Caki2 (cell line): ENCODE measurements at regions not wholly inside any gene's neighbourhood (a gene's known extent, or its start where the extent isn't known, plus 50 kb on each side); places are given as distances from the start of the nearest gene placed in this dataset.
"Not testable (repeated sequence)": the region's sequence is repeated elsewhere in the genome, so short reads cannot be mapped to it uniquely, and the experiment has no call there.

Source experiments
- DNase-seq: peaks from one replicate; pipeline ENCODE4 v3.0.0-alpha.2; 2015; ENCODE audit warnings: low read depth
- in situ Hi-C: cut with HindIII; loops from 2 replicates; pipeline ENCODE4 v1.10.0; 2016; ENCODE audit warnings: low sequenced_read_pairs, low pct_unique_long_range_greater_than_20kb, mixed read lengths

DNA sequence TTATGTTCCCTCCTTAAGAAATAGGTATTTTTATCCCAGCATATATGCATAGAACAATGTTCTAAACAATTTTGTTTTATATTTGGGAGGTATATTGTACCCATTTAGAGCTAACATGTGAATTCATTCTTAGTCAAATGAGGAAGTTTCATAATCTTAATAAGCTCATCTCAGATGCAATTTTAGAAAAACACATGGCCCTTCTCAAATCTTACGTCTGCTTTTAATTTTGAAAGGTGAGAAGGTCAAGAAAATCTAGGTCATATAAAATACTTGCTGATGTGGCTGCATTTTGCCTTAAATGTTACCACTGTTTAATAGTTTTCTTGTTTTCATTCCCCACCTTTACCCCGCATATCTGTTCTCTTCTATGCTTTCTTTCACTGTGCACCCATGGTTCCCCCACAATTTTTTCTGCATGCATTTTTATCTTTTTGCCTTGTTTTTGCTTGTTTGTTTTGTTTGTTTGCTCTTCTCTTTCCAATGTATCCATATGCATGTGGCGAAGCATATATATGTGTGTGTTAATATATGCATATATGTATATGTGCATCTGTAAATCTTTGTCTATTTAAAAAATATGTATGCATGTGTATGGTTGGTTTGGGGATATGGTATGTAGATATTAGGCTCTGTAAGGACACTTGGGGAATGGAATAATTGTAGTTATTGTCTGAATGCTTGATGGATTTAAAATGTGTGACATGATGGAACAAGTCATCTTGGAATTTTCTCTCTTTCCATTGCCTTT lies 317.1 kb downstream of the BCAT1 start:
- in situ Hi-C loops = no loop called here
- no peak for DNase-seq

DNA sequence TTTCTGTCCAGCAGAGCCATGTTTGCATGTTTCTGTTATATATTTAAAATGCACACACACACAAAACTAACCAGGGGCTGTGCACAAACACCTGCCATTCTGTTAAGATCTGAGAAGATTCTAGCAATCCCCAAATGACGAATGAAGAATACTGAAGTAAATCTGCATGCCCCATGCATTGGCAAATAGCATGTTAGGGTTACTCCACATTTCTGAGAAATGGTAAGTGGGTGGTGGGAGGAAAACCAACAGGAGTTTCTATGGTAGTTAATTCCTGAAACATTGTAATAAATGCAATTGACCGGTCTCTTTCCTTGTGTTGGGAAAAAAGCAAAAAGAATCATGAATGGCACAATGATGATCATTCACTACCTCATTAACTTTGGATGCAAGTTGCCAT lies 318.0 kb downstream of the BCAT1 start:
- in situ Hi-C loops = no loop called here
- DNase-seq = no peak

DNA sequence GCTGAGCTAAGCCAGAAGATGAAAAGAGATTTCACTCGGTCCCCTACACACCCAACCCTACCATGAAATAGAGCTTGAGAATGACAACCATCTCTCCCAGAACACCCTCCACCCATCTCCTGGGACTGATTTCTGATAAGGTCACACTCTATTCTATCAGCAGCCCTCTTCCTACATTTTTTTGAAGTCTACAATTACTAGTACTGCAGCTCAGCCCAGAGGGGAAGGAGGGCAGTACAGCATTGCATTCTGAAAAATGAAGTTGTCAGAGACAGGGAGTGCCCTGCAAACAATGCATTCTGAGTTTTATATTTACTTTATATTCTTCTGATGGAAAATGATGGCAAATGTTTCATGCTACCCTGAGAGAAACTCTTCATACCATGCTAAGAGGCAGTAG lies 318.5 kb downstream of the BCAT1 start:
- in situ Hi-C loops = no loop called here
- no peak for DNase-seq

DNA sequence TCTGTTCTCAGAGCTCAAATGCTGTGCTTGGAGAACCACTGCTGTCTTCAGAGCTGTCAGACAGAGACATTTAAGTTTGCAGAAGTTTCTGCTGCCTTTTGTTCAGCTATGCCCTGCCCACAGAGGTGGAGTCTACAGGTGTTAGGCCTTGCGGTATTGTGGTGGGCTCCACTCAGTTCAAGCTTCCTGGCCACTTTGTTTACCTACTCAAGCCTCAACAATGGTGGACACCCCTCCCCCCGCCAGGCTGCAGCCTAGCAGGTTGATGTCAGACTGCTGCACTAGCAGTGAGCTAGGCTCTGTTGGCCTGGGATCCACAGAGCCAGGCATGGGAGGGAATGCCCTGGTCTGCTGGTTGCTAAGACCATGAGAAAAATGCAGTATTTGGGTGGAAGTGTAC lies 323.8 kb downstream of the BCAT1 start:
- no peak for DNase-seq
- in situ Hi-C loops = no loop called here

DNA sequence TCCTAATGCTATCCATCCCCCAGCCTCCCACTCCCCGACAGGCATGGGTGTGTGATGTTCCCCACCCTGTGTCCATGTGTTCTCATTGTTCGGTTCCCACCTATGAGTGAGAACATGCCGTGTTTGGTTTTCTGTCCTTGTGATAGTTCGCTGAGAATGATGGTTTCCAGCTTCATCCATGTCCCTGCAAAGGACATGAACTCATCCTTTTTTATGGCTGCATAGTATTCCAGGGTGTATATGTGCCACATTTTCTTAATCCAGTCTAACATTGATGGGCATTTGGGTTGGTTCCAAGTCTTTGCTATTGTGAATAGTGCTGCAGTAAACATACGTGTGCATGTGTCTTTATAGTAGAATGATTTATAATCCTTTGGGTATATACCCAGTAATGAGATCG lies 328.9 kb downstream of the BCAT1 start:
- DNase-seq, in situ Hi-C loops: not testable (repeated sequence)

DNA sequence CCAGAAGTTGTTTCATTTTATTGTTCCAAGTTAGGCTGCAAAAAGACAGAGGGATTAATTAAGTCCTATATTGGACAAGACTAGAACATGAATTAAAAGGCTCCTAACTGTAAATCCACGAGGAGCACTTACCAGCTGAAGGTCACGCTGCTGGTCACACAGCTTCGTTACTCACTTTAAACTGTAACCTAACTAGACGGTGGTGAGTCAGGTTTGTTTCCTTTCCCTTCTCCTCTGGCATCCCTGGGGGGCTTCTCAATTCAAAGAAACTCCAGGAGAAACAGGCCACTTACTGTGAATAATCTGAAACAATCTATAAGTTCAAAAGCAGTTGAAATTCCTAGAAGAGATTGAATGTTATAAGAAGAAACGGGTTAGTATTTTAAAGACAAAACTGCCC lies 331.4 kb downstream of the BCAT1 start:
- in situ Hi-C loops = no loop called here
- DNase-seq = no peak

DNA sequence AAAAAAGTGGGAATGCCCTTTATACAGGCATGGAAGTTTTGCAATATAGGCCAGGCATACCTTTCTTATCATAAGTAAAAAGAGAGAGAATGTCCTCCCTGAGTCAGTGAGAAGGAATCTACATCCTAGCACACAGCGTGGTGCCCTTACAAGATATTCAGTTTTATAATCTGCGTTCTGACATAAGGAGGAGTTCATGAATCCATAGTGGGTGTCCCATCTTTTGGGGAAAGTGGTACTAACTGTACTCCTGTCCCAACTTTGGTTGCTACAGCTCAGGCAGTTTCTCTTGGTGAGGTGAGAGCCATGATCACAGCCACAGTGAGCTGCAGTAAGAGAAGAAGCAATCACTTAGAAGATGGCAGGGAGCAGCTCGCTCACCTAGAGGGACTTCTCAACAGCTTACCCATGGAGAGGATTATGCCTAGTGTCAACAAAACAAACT lies 332.9 kb downstream of the BCAT1 start:
- in situ Hi-C loops = no loop called here

DNA sequence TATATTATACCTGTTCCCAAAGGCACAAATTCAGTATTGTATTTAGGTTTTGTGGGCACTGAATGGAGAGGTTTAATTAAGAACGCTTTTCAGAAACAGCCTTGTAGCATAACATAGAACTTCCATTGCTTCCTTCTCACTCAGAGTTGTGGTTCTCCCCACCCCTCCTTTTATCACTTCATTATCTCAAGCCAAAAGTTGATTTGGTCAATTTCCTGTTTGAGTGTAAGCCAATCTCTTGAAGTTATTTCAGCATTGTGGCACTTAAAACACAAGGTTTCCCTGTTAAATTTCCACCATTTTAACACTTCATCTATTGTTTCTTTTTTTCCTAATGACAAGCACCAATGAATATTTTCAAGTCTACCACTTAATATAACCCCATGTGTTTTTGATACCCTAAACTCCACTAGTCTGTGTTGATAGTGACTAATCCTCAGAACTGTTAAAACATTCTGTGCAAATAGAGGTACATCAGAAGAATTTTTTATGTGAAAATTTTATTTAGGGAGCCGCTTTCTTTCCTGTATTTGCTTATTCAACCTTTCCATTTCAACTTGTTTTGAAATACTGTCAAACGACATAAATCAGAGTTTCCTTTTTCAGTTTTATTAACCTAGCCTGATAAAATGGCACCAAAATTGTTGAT lies 340.1 kb downstream of the BCAT1 start:
- no peak for DNase-seq
- in situ Hi-C loops = no loop called here

More for the DNA sequence above, 332.9 kb downstream of the BCAT1 start:
- DNase-seq = no peak

DNA sequence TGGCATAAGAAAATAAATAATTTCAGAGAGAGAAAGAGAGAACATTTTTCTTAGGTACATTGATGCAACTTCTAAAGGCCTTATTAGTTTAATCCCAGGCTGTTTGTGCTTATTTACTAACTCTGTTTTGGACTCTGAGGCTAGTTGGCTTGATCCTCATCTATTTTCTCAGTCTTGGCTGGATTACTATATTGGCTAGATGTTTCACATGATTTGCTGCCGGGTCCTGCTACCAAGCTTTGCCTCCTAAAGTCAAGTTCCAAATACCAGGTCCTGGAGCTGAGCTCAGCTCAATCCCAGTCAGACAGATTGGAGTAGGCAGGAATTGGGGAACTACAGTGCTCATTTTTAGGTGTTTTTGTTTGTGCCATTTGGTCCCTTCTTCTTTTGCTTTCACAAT lies 340.8 kb downstream of the BCAT1 start:
- DNase-seq = no peak

DNA sequence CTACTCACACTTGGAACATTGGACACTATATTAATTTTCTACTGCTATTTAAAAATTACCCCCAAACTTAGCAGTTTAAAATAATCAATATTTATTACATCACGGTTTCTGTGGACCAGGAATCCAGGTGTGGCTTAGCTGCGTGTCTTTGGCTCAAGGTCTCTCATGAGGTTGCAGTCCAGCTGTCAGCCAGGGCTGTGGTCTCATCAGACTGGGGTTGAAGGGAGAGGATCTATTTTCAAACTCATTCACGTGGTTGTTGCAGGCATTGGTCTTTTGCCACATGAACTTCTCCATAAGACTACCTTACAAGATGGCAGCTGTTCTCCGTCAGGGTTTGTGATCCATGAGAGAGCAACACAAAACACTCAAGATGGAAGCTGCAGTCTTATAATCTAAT lies 343.0 kb downstream of the BCAT1 start:
- DNase-seq = no peak
- in situ Hi-C loops = no loop called here

More for the DNA sequence above, 340.8 kb downstream of the BCAT1 start:
- in situ Hi-C loops = no loop called here

DNA sequence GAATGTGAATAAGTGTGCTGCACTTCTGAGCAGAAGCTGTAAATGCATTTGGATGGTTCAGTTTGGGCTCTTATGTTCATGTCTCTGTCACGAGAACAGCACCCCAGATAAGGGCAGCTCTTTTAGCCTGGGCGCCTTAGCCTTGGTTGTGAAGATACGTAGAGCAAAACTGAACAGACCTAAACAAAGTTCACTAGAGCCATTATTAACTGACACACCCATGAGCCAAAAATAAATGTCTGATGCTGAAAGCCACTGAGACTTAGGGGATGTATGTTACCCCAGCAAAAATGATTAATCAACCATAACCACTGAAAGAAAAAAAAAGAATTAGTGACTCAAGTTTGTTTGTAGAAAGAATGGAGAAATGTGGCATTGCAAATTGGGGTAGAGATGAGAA lies 343.4 kb downstream of the BCAT1 start:
- DNase-seq = no peak
- in situ Hi-C loops = no loop called here

DNA sequence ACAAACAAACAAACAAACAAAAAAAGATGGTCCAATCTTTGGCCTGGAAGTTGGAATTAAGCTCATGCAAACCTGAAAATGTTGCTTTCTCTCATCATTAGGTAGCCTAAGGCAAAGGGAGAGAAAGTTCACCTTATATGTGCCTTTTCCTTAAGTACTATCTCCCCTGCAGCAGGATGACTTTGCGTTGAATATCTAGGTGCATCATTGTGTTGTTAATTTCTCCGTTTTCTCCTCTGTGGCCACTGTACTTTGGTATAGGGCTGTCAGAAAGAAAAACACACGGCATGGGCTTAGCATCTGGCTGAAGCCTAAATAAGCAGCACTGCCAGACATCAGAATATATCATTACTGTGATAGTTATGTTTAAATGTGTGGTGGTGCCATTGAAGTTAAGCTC lies 345.5 kb downstream of the BCAT1 start:
- no peak for DNase-seq

DNA sequence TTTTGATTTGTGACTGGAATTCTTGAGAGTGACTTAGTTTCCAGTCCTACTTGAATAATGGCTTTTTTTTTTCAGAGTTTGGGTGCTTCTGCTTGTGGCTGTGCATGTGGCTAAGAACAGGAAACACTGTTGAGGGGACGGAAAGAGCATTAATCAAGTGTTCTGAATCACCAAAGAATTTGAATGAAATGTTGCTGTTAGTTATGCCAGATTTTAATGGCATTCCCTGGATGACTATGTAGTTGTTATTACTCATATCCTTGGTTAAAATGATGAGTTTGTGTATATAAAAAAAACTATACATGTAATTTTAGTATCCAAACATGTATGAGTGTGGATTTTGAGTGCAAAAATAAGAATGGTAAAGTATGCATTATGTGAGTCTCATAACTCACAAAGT lies 347.9 kb downstream of the BCAT1 start:
- DNase-seq = no peak
- in situ Hi-C loops = no loop called here

More for the DNA sequence above, 345.5 kb downstream of the BCAT1 start:
- in situ Hi-C loops = no loop called here

DNA sequence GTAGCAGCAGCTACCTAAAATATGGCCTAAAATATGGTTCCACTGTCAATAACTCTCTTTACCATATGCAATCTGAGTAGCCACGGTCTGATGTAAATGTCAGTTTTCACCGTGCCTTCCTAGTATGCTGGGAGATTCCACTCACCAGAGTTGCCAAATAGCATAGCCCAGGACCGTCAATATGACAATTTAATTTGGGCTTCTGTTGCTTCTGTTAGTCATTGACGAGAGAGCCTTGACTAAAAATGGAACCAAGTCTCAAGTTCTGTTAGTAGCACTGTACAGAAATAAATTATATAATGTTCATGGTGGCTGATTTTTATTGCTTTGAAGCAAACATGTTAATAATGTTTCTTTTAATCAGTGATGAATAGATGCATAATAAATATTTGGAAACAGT lies 348.4 kb downstream of the BCAT1 start:
- in situ Hi-C loops = no loop called here
- no peak for DNase-seq

DNA sequence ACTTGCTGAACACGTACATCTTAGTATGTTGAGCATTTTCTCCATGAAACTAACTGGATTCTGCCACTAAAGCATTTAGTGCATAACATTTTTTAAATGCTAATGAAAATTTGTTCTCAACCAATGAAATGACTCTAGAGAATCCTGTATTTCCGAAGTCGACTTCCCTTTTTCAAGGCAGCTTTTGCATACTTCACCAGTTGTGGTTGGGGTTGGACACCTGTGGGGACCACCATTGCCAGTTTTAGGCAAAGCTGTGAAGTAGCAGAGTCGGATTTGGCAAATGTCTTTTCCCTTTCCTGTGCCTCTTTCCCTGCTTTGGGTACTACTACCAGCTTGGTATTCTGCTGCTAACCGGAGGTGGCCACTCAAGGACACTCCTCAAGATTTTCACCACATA lies 349.2 kb downstream of the BCAT1 start:
- in situ Hi-C loops = no loop called here
- no peak for DNase-seq

DNA sequence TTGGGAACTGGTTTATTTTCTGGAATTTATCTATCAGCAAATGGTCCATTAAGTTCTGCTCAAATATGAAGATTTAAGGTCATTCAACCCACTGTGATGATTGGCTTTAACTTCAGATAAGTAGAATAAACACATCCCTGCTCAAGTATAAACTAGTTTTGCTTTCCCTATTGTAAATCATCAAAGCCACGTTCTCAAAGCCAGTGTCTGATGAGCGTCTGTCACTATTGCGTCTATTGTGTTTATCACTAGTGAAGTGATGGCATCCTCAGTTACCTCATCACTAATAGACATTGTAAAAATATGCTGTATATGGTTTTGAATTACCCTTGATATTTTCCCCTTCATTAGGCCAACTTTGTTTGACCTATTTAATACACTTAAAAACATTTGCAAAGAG lies 351.3 kb downstream of the BCAT1 start:
- in situ Hi-C loops = no loop called here
- DNase-seq = no peak

DNA sequence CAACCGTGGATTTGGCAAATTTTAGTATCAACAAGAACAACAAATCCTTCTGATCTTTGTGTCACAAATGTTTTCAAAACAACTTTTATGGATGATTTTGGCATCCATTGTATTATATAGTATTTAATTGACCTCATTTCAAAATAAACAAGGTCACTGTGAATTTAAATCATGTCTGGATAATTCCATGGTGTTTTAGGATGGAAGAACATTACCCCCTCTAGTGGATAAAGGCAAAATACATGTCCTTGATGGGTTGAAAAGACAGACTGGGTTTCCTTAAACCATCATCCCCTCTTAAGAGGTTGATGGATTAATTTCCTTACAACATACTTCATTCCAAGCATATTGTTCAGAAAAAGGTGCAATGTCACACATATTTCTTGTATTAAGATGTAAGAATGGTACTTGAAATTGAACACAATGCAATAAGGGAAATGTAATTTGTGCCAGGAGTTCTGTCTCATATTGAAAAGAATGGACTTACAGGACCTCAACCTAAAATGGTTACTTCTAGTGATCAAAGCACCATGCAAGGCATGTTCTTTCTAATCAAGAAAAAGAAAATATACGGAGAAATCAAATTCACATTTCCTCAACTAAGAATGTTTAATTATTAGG lies 352.0 kb downstream of the BCAT1 start:
- in situ Hi-C loops = no loop called here
- peak; percentile 8 for DNase-seq

DNA sequence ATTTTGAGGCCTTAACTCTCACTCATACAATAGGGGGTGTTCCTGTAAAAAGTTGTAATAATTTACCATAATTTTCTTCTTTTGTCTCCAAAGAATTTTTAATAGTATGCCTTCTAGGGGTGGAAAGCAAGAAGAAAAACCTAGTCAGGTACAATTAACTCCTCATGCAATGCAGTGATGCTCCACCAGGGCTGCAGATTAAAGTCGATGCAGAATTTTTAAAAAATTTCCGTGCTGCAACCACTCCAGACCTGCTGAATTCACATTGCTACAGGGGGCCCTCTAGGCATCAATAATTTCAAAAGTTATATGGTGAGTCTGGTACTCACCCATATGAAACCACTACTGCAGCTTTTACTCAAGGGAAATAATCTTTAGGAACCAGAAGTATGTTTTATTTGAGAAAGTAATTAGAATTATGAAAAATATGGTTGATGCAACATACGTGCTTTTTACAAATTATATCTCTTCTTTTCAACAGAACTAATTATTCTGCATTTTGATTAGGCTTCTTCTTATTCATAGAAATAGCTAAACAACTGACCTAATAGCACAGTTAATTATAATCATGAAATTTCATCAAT lies 353.2 kb downstream of the BCAT1 start:
- in situ Hi-C loops = no loop called here
- no peak for DNase-seq

DNA sequence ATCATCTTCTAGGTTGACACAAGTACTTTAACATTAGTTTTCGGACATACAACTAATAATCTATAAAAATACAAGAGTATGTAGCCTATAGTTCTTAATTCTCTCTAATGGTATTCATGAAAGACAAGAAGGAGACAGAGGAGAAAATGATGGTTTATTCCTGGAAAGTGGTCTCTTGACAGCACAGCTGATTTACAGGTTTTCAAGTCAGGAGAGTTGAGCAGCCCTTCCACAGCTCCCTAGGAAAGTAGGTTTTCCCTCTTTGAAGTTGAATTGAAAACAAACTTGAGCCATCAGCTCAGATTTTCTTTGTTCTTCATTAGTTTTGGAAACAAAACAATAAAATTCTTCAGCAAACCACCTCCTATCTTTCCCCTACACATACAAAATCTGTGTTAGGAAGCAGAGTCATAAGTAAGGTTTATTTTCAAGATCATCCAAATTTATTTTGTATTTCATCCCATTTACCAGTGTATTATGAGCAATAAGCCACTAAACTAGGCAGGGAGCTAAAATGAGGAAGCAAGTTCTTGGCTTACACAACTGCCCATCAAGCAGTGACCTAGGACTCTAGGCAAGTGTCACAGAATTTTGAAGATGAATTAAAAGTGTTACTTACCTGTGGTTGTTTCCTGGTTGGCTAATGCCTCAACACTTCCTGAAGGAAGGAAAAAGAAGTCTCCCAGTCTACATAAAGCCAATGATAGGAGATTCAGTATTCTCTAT lies 357.0 kb downstream of the BCAT1 start:
- in situ Hi-C loops = no loop called here
- no peak for DNase-seq
